Kidney tubule cell (primary cell): ENCODE measurements at regions not wholly inside any gene's neighbourhood (a gene's known extent, or its start where the extent isn't known, plus 50 kb on each side); places are given as distances from the start of the nearest gene placed in this dataset.

Experiments used
- DNase-seq: peaks from one replicate; pipeline ENCODE4 v3.0.0-alpha.2; 2018; ENCODE audit warnings: low spot score

DNA sequence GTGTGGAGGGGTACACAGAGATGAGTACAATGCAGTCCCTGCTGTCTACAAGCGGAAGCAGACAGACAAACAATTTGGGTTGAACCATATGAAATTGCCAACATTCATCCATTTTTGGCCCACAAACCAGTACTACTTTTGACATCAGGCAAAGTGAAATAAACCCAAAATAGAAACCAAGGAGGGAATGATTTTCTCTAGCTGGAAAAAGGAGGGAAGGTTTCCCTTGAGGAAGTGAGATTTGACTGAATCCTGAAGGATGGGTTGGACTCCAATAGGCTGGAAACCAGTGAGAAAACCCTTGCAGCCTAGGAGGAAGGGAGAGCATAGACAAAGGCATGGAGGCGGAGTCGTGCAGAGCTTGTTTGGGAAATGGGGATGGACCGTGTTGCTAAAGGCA lies 63.5 kb upstream of the PJA1 start:
- no peak for DNase-seq

DNA sequence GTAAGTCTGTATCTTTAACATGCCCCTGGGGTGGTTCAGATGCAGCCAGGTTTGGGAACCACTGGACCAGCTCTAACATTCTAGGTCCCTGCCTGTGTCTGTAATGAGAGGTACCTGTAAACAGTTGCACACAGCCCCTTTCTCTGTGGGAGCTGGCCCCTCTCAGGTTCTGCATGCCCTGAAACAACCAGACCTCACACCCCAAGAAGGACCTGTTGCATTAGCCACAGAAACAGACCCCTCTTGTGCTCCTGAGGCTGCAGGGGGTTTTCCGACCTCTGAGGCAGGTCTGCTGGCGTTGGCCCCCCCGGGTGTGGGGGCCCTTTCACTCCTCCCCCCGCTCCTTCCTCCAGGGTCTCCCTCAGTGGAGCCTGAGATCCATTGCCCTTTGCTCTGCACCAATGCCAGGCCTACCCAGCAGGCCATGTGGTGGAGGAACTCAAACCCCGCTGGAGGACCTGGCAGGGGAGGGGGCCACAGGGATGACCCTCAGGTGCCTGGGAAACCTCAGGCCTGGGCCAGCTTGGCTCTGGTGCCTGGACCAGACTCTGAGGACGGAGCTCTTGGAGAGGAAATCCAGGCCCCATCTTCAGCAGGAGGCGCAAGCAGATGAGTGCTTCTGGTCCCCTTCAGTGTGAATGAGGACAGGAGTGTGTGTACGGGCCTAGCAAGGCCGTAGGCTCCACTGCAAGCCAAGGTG lies 61.4 kb upstream of the PJA1 start:
- DNase-seq: no peak

DNA sequence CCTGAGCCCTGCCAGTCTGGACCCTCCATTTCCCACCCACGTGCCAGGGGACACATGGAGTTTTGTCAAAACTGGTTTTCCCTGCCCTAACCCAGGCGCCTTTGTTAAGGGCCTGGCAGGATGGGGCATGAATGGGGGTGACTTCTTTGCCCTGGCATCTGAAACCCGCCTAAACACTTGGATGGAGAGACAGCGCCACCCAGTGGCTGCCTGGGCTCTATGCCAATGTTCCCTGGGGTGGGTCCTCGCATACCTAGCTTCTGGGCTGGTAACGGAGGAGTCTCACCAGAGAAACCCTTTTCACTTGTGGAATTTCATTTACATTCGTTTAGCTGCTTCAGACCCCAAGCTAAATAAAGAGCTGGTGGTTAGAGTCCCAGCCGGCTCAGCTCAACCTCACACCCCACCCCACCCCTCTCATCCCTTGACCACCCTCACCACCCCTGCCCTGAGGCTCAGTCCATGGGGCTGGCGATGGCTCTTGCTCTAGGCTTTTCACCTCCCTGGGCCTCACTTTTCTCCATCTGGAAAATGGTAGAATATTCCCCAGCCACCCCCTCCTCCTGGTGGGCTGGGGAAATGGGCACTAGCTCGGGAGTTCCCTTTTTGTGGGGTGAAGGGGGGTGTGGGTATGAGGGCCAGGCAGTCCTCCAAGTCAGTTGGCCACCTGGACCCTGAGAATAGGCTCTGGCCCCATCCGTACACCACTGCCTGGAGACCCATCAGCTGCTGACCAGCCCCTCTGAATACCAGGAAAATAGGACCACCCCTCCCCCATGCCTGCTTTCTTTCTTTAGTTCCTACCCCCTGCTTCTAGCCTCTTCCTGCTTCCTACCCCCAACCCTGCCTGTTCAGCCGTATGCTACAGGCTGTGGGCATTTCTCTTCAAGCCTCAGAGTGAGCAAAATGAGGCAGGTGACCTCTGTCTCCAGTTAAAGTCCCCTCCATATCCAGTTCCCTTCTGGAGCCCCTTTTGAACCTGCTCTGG lies 57.1 kb upstream of the PJA1 start:
- DNase-seq: peak; percentile 64

DNA sequence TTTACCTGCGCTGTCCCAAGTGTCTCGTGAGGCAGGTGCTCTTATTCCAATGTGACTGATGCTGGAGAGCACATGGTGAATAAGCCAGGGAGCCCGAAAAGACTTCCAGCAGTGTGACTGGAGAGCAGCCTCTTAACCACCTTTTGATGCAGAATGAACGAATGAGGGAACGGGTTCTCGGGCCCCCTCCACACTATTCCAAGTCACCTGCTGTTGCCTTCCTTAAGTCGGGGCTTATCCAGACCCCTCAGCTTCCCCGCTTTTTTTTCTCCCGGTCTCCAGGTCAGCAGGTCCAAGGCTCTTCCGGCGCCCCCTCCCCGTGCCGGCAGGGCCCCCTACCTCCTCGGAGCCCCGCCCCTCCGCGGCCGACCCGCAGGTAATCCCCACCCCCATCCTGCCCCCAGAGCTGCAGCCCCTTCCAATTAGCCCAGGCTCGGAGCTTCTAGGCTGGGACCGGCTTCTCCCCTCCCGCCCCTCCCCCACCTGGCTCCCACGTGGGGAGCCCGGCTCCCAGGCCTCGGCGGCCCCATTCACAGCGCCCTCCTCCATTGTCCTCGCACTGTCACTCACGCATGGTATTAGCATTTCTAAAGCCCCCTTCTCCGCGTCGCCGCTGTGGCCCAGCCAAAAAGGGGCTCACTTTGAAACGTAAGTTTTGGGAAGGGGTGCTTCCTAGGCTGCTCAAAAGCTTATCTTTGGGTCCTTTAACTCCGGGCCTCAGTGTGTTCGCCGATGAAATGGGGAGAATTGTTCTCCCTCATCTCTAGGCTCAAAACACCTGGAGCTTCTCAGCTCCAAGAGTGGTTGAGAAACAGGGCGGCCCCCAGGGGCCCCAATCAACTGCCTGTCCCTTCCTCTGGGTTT lies 56.2 kb upstream of the PJA1 start:
- DNase-seq: no peak

DNA sequence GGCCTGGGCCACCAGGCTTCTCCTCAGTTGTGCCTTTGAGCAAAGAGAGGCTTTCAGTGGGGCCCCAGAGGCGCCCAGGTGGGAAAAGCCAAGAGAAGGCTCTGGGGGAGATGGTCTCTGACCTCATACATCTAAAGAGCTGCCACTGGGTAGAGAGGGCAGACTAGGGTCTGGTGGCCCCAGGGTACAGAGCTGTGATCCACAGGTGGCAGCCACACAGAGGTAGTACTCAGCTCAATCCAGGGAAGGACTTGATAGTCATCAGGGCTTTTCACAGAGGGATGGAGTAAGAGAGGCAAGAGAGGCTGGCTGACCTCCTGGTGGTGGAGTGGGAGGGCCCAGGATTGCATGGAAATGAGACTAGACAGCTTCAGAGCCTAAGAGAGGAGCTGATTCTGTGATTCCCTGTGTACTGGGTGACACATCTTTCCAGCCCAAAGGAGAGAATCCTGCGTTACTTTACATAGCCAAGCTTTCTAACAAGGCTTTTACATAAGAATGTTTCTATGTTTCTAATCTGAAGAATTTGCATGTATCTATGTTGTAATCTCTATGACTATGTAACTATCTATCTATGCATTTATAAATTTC lies 53.2 kb upstream of the PJA1 start:
- peak; percentile 15 for DNase-seq

DNA sequence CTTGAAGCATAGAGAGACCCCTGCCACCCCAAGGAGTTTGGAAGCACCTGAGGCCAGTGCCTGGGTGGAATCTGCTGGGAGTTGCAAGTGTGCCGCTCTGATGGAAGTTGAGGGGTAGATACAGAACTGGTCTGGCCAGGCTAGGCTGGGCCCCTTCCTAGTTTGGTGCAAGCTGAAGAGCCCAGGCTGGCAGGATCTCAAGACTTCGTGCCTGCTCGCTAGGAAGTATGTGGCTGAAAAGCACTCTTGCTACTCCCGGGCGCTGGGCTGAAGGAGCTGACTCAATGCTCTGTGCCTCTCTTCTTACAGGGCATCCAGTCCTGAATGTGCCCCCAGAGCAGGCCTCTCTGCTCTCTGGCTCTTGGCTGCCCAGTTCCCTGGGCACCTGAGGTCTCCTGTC lies 51.7 kb upstream of the PJA1 start:
- DNase-seq: no peak

DNA sequence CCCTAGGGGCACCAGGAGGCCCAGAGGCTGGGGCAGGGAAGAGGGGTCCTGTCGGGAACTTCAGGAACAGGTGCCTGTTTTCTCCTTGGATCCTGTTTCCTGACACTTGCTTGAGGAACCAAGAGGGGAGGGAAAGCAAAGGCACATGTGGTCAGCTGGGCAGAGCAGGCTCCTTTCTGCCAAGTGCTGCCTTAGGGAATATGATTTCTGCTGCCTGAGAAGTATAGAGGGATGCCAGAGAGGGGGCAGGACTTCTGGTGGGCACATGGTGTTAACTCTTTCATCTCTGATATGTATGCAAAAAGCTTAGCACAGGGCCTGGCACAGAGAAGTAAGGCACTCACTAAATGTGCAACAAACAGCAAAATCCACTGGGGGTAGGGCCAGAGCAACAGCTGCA lies 51.2 kb upstream of the PJA1 start:
- no peak for DNase-seq

DNA sequence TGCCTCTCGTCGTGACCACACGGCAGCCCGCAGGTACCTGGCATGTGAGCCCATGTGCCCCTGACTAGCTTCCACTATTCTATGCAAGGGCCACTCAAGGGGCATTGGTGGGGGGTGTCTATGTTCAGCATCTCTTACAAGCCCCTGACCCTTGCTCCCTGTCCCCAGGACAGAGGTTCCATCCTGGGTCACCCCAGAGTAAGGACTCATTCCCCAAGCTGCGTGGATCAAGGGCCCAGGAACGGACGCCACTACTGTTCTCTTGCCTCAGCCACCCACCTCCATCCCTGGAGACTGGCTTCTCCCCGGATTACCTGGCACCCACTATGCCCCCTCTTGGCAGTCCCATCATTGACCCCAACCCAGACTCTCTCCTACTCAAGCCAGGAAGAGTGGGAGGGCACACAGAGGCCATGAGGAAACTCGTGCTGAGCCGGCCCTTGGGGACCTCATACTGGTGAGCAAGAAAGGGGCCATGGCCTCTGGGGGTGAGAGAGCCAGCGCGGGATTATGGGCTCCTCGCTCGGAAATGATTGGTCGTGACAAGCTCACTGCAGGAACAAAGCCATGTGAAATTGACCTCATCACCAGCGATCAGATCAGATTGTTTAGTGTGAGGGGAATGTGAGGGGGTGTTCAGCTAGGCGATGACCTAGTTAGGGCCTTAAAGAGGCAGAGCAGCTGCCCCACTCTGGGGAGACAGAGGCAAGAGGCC lies 50.1 kb upstream of the PJA1 start:
- no peak for DNase-seq
